Endothelial cell of umbilical vein (primary cell): ENCODE measurements at regions not wholly inside any gene's neighbourhood (a gene's known extent, or its start where the extent isn't known, plus 50 kb on each side); places are given as distances from the start of the nearest gene placed in this dataset.

Experiments
- BruUV-seq: library from RNA; stranded (reverse); fragments of 400-500 nt; replicated peaks from 2 replicates; lab custom pipeline; 2021; lab: Mats Ljungman, UMichigan
- CTCF ChIA-PET: fragments of 300-600, 350-600 bp; sonication (Branson Sonifier 250); formaldehyde crosslinking; loops from one replicate; lab custom pipeline; 2021; ENCODE audit warnings: antibody characterized with exemption, inconsistent platforms; lab: Charles Lee
- POLR2A ChIA-PET: fragments of 300-600, 350-600 bp; sonication (Branson Sonifier 250); formaldehyde crosslinking; loops from one replicate; lab custom pipeline; 2021; ENCODE audit warnings: antibody characterized with exemption, inconsistent platforms; lab: Charles Lee
- DNase-seq: peaks from one replicate; pipeline ENCODE4 v3.0.0-alpha.2; 2011; ENCODE audit warnings: low read depth, low spot score
- FAIRE-seq: peaks from 2 replicates; lab custom pipeline; 2011; peaks lifted over from hg19 to GRCh38; lab: Jason Lieb, UNC
- H2AFZ ChIP-seq: 2 replicates; pipeline ENCODE4 v1.6.0; 2012; ENCODE audit warnings: low read depth, low read length, control low read depth, inconsistent platforms
- H3K27ac ChIP-seq: 2 replicates; pipeline ENCODE4 v1.5.1; 2011; ENCODE audit warnings: low read depth, mild to moderate bottlenecking, control low read depth, low read length, moderate library complexity; ENCODE audit not compliant: insufficient read depth
- H3K27me3 ChIP-seq, 2 experiments: 2 replicates each; pipeline versions ENCODE4 v1.6.0 to v1.6.1; 2011; ENCODE audit warnings: low read length in 2 of 2, mixed read lengths in 1 of 2; ENCODE audit not compliant: control insufficient read depth in 2 of 2, insufficient read depth in 2 of 2
- H3K36me3 ChIP-seq, 2 experiments: 2 replicates in 1 of 2; 3 replicates in 1 of 2; pipeline ENCODE4 v1.5.1; 2011; ENCODE audit warnings: low read length in 2 of 2, mild to moderate bottlenecking in 1 of 2, moderate library complexity in 1 of 2; ENCODE audit not compliant: control insufficient read depth in 2 of 2, insufficient read depth in 2 of 2; ENCODE audit errors: extremely low read depth in 1 of 2
- H3K4me1 ChIP-seq: 3 replicates; pipeline ENCODE4 v1.5.1; 2011; ENCODE audit warnings: mild to moderate bottlenecking, low read length; ENCODE audit not compliant: control insufficient read depth, insufficient read depth; ENCODE audit errors: extremely low read depth
- H3K4me2 ChIP-seq: 2 replicates; pipeline ENCODE4 v1.6.1; 2011; ENCODE audit warnings: low read length, control low read depth, mixed read lengths; ENCODE audit not compliant: insufficient read depth
- H3K4me3 ChIP-seq, 3 experiments: fragments of 200-600 bp in 1 of 3; sonication (generic), shearing (Covaris generic) in 1 of 3; replicated peaks in 1 of 3; 2 replicates each; pipeline ENCODE4 v1.5.1; 2011 to 2016; ENCODE audit warnings: control low read depth in 3 of 3, low read length in 3 of 3, mild to moderate bottlenecking in 2 of 3, inconsistent platforms in 1 of 3, low read depth in 1 of 3, moderate library complexity in 1 of 3; ENCODE audit not compliant: insufficient read depth in 1 of 3
- H3K79me2 ChIP-seq: 2 replicates; pipeline ENCODE4 v1.6.0; 2012; ENCODE audit warnings: low read length, inconsistent platforms; ENCODE audit not compliant: control insufficient read depth, insufficient read depth
- H3K9ac ChIP-seq: replicated peaks from 2 replicates; pipeline ENCODE3; 2011; ENCODE audit warnings: low read length, control low read depth; ENCODE audit not compliant: insufficient read depth; ENCODE audit errors: extremely low read depth
- H3K9me1 ChIP-seq: replicated peaks from 3 replicates; pipeline ENCODE4 v1.6.0; 2011; ENCODE audit warnings: mild to moderate bottlenecking, low read length; ENCODE audit not compliant: control insufficient read depth, insufficient read depth; ENCODE audit errors: extremely low read depth
- H3K9me3 ChIP-seq: replicated peaks from 2 replicates; pipeline ENCODE4 v1.5.1; 2012; ENCODE audit warnings: low read length, inconsistent platforms; ENCODE audit not compliant: control insufficient read depth, insufficient read depth
- H4K20me1 ChIP-seq: replicated peaks from 2 replicates; pipeline ENCODE3; 2011; ENCODE audit warnings: mild to moderate bottlenecking, low read length; ENCODE audit not compliant: control insufficient read depth, insufficient read depth; ENCODE audit errors: extremely low read depth
- EZH2 ChIP-seq: IDR thresholded peaks from 2 replicates; pipeline ENCODE4 v1.6.1; 2012; ENCODE audit warnings: borderline replicate concordance, low read depth, mild to moderate bottlenecking, moderate library complexity, low read length, inconsistent platforms; ENCODE audit not compliant: severe bottlenecking
- FOS ChIP-seq: IDR thresholded peaks from 2 replicates; pipeline ENCODE4 v1.6.1; 2011; ENCODE audit warnings: mild to moderate bottlenecking, low read length, moderate library complexity, borderline replicate concordance; ENCODE audit not compliant: insufficient read depth
- GATA2 ChIP-seq: IDR thresholded peaks from 2 replicates; pipeline ENCODE4 v1.7.0; 2011; ENCODE audit warnings: low read depth, mild to moderate bottlenecking, moderate library complexity, mixed read lengths, low read length; ENCODE audit not compliant: insufficient read length, insufficient read depth
- JUN ChIP-seq: IDR thresholded peaks from 2 replicates; pipeline ENCODE4 v1.6.1; 2011; ENCODE audit warnings: borderline replicate concordance, low read depth; ENCODE audit not compliant: insufficient read length, insufficient read depth
- MYC ChIP-seq: IDR thresholded peaks from one replicate; pipeline ENCODE4 v1.6.1; 2011; ENCODE audit warnings: mild to moderate bottlenecking, low read depth, low read length
- POLR2A ChIP-seq: IDR thresholded peaks from 2 replicates; pipeline ENCODE4 v1.6.1; 2012; ENCODE audit warnings: low read depth, mild to moderate bottlenecking, control low read depth, low read length
- POLR2AphosphoS5 ChIP-seq: IDR thresholded peaks from 2 replicates; pipeline ENCODE4 v1.6.1; 2012; ENCODE audit warnings: low read depth, mild to moderate bottlenecking, control low read depth, low read length, moderate library complexity; ENCODE audit not compliant: insufficient read depth
- dilution Hi-C: fragments of 300-500 bp; cut with MboI; formaldehyde crosslinking; loops from one replicate; pipeline ENCODE4 v1.15.0; 2019; ENCODE audit warnings: low sequenced_read_pairs; ENCODE audit not compliant: extremely low pct_ligation_motif_present
- intact Hi-C: fragments of 100-400 bp; cut with micrococcal nuclease; formaldehyde crosslinking; loops from one replicate; pipeline ENCODE4 v1.10.0; 2022
- TF ChIP-seq, protein P1 (sequence below), 2 donors: IDR thresholded peaks; 1 replicate in 1 of 2; 2 replicates in 1 of 2; pipeline ENCODE4 v1.5.1; 2011; ENCODE audit warnings: low read length in 2 of 2, mild to moderate bottlenecking in 2 of 2, moderate library complexity in 2 of 2, control low read depth in 1 of 2, inconsistent platforms in 1 of 2, low read depth in 1 of 2; ENCODE audit not compliant: insufficient read depth in 1 of 2; ENCODE audit errors: extremely low read depth in 1 of 2
- TF ChIP-seq, protein P2 (sequence below): IDR thresholded peaks from 2 replicates; pipeline ENCODE4 v1.6.1; 2011; ENCODE audit not compliant: insufficient read depth, insufficient read length

DNA sequence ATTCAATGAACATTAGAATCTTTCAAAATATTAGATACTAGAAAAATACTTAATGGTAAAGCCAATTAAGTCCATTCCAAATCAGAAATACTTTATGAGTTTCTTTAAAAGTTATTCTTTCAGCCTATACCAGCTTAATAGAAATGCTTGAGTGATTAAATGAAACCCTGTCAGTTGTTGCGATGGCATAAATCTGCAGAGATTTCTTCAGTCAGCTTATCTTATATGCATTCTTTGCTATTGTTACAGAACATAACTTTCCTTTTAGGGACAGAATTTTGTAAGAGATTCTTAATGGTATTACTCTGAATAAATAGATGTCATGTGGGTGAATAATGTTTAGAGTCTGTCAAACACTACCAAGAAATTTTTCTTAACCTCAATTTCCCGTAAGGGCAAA lies 325.0 kb upstream of the HAND2 start:
- no peaks in the 10 kb centered on the region for H3K79me2 ChIP-seq
- no peaks in the 10 kb centered on the region for H4K20me1 ChIP-seq
- no peak for TF ChIP-seq POLR2AphosphoS5
- TF ChIP-seq POLR2A = no peak
- no peak for TF ChIP-seq FOS
- no peak for TF ChIP-seq JUN
- TF ChIP-seq GATA2 = no peak
- TF ChIP-seq MYC = no peak
- TF ChIP-seq EZH2 = no peak
- TF ChIP-seq, protein P1, sequence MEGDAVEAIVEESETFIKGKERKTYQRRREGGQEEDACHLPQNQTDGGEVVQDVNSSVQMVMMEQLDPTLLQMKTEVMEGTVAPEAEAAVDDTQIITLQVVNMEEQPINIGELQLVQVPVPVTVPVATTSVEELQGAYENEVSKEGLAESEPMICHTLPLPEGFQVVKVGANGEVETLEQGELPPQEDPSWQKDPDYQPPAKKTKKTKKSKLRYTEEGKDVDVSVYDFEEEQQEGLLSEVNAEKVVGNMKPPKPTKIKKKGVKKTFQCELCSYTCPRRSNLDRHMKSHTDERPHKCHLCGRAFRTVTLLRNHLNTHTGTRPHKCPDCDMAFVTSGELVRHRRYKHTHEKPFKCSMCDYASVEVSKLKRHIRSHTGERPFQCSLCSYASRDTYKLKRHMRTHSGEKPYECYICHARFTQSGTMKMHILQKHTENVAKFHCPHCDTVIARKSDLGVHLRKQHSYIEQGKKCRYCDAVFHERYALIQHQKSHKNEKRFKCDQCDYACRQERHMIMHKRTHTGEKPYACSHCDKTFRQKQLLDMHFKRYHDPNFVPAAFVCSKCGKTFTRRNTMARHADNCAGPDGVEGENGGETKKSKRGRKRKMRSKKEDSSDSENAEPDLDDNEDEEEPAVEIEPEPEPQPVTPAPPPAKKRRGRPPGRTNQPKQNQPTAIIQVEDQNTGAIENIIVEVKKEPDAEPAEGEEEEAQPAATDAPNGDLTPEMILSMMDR (IDR thresholded peaks at IDR 0.05; ENCODE audit: extremely low read depth in 1 of 2, insufficient read depth in 1 of 2, low read depth in 1 of 2, low read length in 2 of 2) = no peak
- TF ChIP-seq, protein P2, sequence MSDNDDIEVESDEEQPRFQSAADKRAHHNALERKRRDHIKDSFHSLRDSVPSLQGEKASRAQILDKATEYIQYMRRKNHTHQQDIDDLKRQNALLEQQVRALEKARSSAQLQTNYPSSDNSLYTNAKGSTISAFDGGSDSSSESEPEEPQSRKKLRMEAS = no peak
- no peak overlapping the region for H3K27ac ChIP-seq
- BruUV-seq = no TSS peak
- H3K36me3 ChIP-seq = no peaks in the 10 kb centered on the region
- no peak overlapping the region for H3K4me3 ChIP-seq
- no peak overlapping the region for H3K4me2 ChIP-seq
- ChIA-PET POLR2A (no interaction called here), CTCF (no interaction called here)
- intact Hi-C loops = no loop called here
- no peaks in the 10 kb centered on the region for H3K27me3 ChIP-seq
- DNase-seq (no peak), FAIRE-seq (no peak)
- H2AFZ ChIP-seq = no peak overlapping the region
- no peaks in the 10 kb centered on the region for H3K9me1 ChIP-seq
- dilution Hi-C loops = no loop called here
- no peak overlapping the region for H3K9ac ChIP-seq
- H3K4me1 ChIP-seq = no peaks in the 10 kb centered on the region
- H3K9me3 ChIP-seq = no peaks in the 10 kb centered on the region
